AG09309 (cell line): ENCODE measurements at regions not wholly inside any gene's neighbourhood (a gene's known extent, or its start where the extent isn't known, plus 50 kb on each side); places are given as distances from the start of the nearest gene placed in this dataset.

Source experiments
- DNase-seq: peaks from one replicate; pipeline ENCODE4 v3.0.0-alpha.2; 2010; ENCODE audit warnings: low read depth
- H3K4me3 ChIP-seq: 2 replicates; pipeline ENCODE4 v1.5.1; 2011; ENCODE audit warnings: mild to moderate bottlenecking, low read depth, low read length, moderate library complexity; ENCODE audit not compliant: control insufficient read depth
- TF ChIP-seq, protein P1 (sequence below): IDR thresholded peaks from 2 replicates; pipeline ENCODE4 v1.5.1; 2011; ENCODE audit warnings: mild to moderate bottlenecking, low read depth, low read length, inconsistent platforms; ENCODE audit not compliant: insufficient read depth, control insufficient read depth; ENCODE audit errors: missing control alignments

DNA sequence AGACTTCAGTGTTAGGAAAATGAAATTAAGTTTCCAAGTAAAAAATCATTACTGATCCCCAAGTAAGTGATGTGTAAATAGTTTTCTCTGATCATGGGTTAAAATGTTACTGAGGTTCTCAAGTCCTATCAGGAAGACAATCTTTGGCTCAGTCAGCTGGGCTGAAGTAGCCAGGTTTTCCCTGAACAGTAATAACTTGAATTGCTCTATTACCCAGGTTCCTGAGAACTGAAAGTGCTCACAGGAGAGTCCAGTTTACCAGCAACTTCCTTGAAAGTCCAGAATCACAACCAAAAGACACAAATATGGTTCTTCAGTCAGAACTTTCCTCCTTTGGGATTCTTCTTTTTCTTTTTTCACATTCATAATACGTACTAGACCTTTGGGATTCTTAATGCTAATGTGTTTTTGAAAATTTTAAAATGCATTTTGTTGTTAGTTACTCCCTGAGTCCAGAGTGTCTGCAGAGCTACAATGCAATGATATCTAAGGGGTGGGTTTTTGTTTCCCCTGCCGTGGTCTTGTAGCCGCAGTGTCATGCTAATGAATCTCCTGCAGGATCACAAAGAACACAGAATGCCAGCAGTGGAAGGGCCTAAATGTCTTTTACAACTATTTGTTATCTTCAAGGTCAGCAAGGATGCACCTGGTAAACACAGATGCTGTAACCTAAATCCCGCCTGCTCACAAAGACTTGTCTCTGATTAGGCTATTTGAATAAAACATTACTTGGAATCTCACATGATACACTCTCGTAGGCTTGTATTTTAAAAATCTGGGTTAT lies 439.8 kb upstream of the NR3C2 start:
- TF ChIP-seq, protein P1, sequence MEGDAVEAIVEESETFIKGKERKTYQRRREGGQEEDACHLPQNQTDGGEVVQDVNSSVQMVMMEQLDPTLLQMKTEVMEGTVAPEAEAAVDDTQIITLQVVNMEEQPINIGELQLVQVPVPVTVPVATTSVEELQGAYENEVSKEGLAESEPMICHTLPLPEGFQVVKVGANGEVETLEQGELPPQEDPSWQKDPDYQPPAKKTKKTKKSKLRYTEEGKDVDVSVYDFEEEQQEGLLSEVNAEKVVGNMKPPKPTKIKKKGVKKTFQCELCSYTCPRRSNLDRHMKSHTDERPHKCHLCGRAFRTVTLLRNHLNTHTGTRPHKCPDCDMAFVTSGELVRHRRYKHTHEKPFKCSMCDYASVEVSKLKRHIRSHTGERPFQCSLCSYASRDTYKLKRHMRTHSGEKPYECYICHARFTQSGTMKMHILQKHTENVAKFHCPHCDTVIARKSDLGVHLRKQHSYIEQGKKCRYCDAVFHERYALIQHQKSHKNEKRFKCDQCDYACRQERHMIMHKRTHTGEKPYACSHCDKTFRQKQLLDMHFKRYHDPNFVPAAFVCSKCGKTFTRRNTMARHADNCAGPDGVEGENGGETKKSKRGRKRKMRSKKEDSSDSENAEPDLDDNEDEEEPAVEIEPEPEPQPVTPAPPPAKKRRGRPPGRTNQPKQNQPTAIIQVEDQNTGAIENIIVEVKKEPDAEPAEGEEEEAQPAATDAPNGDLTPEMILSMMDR, result no peak
- DNase-seq, result no peak
- no peak overlapping the region for H3K4me3 ChIP-seq

DNA sequence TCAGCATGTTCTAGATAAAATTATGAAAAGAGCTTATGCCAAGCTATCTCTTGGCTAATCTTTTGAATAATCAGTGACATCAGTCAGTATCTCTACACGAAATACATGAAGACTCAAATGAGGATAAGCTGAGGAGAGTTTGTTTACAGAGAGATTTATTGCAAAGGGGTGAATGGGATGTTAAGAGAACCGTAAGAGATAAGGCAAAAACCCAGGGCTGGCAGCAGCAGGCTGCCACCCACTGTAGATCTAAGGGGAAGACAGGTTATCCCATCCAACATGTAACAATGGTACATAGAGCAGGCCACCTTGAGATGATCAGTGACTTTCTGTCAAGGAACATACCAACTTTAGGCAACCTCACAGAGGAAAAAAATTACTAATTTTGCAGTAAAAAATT lies 432.1 kb upstream of the NR3C2 start:
- H3K4me3 ChIP-seq, result no peak overlapping the region
- TF ChIP-seq, protein P1, result no peak
- DNase-seq, result no peak

DNA sequence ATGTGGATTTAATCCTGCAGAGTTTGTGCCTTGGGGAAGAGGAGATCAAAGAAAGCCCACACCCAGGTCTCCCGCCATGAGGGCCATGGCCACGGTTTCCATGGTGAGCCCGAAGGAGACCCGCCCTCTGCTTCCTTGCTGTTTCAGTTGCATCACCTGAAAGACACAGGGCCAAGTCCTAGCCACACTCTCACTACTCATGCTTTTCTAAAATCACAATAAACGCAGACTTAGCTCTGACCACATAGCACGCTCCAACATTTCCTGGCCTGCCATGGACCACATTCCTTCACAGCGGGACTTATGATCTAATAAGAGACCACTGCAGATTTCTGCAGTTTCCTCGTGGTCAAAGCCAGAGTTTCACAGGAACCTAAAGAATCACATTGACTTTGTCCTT lies 426.0 kb upstream of the NR3C2 start:
- DNase-seq, result no peak
- TF ChIP-seq, protein P1, result no peak
- H3K4me3 ChIP-seq, result no peak overlapping the region

DNA sequence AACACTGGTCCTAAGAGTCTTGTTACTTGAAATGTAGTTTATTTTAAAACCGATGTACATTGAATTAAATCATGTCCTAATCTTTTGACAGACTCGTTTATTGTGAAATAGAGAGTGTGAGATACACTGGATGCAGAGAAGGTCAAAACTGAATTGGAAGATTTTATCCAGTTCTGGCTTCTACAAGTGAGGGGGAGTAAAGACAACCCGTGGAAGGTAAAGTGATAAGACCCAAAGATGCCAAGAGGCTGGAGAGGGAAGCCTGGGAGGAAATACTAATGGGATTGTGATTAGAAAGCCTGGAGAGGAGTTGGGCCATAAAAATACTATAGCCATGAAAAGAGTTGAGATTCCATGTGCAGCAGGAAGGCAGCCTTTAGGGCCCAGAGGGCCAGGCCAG lies 424.5 kb upstream of the NR3C2 start:
- no peak overlapping the region for H3K4me3 ChIP-seq
- TF ChIP-seq, protein P1, result no peak
- no peak for DNase-seq

DNA sequence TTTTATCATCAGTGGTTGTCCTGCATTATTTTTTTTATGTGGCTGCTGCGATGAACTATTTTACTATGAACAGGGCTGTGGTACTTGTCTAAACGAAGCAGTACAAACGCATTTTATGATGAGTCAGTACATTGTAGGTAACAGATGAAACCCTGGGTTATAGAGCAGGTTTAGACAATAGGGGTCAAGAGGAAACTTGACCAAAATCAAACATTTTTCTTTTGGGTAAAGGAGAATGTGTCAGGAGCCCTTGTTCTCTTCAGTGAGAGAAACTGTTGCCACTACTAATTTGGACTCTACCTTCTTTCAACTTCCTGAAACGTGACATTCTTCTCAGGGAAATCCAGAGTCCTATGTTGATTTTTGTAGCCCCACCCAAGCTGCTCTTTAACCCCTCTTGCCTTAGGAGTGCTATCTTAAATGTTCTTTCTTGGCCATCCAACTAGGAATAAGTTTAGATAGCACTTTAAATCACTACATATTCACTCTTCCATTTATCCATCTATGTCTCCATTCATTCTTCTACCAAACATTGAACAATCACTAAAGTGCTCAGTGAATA lies 415.8 kb upstream of the NR3C2 start:
- TF ChIP-seq, protein P1, result no peak
- H3K4me3 ChIP-seq, result no peak overlapping the region
- no peak for DNase-seq

DNA sequence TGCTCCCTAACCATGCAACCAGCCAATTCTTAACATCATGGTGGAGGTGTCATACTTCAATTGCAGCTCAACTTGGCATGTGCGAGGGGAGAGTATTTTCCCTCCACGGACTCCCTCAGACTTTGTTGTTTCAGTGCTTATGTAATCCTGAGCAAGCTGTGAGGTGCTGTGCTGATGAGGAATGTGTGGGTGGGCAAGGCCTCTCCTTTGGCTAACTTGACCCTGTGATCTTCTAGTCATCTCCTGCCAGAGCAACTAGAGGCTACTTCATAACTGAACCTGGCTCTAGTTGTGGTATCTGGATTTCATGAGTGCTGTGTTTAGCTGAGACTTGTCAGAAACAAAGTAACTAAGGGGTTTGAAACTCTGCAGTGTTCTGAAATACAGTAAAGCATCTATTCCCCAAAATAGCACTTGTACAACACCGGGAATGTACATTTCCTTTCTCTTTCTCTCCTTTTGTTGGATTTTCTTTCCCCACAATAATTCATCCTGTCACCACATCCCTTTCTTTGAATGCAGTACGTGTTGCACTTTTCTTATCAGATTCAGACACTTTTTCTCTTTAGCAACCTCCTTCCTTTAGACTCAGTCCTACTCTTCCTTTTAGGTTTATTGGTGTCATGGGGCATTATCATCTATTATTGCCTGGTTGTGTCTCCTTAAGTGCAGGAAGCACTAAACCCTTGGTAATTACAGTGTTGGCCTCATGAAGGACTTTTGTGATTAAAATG lies 415.2 kb upstream of the NR3C2 start:
- H3K4me3 ChIP-seq, result no peak overlapping the region
- DNase-seq, result no peak
- TF ChIP-seq, protein P1, result no peak
